Hematopoietic multipotent progenitor cell treated with erythropoietin and hydrocortisone succinate and interleukin-3 and kit ligand, for 6 days (in vitro differentiated cells): ENCODE measurements at regions not wholly inside any gene's neighbourhood (a gene's known extent, or its start where the extent isn't known, plus 50 kb on each side); places are given as distances from the start of the nearest gene placed in this dataset.

Source experiments
- DNase-seq: peaks from one replicate; pipeline ENCODE4 v3.0.0-alpha.2; 2015

DNA sequence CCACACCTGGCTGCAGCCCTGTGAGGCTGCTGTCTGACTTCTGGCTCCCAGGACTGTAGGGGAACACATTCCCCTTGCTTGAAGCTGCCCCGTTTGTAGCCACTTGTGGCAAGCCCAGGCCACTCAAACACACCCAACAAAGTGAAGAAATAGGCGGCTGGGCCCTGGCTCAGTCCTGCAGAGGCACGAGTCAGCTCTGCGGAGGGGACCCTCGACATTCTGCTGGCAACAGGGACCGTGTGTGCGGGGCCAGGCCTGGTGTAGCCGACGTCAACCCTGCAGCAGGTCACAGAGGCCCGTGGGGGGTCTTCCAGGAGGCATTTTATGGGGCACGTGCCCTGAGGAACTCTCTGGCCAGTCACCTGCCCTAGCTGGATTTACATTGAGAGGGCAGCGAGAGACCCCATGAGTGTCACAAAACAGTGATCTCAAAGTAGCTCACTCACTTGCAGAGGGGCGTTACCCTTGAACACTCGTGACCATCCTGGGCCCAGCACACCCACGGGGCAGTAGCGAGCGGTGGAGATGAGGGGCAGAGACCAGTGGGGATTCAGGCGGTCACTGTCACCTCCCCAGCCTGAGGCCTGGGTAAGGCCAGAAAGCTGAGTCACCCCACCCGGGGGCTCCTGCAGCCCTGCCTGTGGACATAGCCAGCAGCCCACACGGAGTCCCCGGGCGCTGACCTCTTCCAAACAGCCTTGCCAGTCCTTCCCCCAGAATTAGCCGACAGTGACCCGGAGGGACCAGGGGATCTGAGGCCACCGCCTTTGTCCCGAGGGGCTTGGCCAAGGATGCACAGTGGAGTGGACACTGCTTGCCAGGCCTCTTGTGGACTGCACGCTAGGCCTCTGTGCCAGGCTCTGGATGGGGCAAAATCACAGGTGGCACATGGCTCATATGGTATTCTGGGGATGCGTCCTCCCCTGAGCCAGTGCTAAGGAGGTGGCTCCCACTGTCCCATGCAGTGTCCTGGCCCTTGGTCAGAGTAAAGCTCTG, 139.5 kb downstream of the CTTN start:
- no peak for DNase-seq

DNA sequence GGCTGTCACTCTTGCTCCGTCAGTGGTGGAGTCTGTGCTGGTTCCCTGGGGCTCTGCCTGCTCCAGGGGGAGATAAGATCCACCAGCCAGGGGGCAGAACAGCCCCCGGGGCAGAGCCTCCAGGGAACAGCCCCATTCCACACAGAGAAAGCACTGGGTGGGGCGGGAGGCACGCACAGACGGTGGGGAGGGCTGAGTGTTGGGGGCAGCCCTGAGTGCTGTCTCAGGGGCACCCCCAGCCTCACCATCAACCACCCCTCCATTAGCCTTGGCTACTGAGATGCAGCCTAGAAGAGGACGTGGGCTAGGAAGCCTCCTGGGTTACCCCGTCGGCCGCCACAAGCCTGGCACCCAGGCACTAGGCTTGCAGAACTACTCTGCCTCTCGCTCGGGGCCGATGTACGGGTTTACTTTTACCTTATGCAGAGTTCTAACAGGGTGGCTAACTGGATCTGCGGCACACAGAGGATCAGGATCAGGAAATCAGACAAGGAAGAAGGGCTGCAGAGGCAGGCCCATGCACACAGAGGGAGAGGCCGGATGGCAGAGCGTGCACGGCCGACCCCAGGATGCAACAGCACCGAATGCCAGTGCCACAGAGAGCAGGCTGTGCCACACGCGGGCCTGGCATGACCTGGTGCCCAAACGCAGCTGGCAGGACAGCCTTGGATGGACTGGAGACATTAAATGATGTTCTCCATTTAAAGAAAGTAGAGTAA, 140.5 kb downstream of the CTTN start:
- DNase-seq = no peak

DNA sequence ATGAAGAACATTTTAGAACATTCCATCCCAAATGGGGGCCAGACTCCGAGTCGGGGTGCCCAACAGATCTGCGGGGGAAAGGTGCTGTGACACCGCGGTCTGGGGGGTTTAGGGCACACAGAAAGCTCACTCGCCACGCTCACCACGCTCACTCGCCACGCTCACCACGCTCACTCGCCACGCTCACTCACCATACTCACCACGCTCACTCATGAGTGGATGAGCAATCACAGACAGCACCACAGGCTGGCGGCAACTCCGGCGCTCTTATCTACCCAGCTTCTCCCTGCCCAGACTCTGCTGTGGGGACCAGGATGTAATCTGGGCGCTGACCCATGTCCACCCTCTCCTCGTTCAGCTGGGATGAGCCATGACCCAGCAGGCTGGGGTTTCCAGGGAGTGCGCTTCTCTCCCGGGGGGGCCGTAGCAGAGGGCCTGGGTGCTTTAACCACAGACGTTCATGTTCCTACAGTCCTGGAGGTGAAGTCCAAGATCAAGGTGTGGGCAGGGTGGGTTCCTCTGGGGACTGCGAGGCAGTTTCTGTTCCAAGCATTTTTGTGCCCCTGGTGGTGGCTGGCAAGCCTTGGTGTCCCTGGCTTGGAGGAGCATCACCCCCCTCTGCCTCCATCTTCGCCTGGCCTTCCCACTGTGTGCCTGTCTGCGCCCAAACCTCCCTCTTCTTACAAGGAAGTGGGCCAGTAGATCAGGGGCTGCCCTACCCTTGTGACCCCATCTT, 141.2 kb downstream of the CTTN start:
- no peak for DNase-seq

DNA sequence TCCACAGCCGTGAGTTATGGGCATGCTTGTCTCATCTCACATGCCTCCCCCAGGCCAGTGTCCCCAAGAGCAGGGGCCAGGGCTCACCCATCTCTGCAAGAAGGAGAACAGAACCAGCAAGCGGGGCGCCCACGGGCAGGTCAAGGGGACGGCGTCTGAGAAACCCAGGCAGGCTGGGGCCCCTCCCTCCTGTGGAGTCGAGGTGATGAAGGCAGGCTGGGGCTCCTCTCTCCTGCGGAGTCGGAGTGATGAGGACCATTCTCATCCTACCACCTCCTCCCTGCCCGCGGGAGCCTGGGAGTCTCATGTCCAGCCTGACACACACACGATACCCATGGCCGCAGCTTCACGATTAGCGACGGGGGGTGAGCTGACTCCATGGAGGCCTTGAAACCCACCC, 141.9 kb downstream of the CTTN start:
- no peak for DNase-seq

DNA sequence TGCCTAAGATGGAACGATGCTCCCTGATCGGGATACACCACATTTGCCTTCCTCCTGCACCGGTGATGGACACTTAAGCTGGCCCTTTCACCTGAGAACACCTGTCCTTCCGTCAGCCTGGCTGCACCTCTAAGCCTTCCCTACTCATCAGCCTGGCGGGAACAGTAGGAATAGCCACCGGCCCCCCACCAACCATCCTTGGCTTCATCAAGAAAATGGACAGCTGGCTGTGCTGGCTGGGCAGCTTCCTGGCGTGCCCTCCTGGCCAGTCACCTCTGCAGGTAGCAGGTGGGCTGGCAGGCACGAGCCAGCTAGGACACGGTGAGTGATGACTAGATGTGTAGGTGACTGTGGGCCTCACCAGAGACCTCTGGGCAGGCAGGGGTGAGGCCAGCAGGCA, 142.8 kb downstream of the CTTN start:
- DNase-seq = no peak

DNA sequence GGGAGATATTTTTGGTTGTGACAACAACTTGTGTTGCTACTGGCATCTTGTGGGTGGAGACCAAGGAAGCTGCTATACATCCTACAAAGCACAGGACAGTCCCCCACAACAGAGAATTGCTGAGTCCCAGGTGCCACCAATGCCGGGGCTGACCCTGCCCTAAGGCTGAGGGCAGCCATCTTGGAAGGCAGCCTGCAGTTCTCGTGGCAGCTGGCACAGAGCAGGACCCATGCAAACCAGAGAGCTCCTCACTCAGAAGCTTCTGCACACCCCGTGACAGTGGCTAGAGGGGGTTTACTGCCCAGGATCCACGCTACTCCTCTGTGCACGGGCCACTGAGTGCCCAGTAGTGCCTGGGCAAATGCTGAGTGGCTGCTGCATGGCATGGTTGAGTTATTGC, 143.4 kb downstream of the CTTN start:
- no peak for DNase-seq

DNA sequence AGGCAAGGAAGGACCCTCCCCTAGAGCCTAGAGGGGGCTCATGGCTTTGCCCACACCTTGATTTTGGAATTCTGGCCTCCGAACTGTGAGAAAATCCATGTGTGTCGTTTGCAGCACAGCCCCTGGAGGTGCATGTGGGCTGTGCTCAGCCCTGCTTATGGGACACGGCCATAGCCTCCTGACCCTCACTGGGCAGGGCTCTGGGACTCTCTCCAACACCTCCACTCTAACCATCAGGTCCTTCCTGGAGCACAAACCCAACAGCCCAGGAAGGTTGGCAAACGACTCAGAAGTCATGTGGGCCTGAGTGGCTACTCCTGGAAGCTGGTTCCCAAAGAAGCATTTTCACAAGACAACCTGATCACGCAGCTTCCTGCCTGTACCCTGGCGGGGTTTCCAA, 144.1 kb downstream of the CTTN start:
- no peak for DNase-seq

DNA sequence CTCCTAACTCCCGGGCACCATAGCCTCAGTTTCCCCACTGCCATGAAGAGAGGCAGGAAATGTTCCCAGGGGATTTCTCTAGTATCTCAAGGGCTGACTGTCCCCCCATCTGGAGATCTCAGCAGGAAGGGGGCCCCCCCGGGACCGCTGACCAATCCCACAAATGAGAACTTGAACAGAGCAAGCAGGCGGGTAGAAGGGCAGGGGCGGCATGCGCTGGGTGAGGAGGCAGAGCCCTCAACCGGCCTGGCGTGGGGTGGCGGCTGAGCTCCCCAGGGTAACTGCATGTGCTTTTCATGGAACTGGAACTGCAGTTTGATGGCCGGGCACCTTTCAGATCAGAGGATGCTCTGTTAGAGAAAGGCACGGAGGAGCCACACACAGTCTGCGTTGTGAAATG, 144.5 kb downstream of the CTTN start:
- no peak for DNase-seq

DNA sequence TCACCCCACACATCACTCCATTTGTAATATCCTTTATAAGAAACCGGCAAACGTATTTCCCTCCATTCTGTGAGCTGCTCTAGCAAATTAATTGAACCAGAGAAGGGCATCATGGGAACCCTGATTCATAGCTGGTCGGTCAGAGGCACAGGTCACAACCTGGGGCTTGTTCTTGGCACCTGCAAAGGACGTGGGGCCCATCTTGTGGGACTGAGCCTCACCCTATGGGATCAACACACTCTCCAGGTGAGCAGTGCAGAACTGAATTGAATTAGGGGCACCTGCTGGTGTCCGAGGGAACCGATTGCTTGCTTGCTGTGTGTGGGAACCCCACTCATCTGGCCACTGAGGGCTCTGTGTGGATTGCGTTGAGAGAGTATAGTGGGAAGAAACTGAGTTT, 145.3 kb downstream of the CTTN start:
- DNase-seq = no peak

DNA sequence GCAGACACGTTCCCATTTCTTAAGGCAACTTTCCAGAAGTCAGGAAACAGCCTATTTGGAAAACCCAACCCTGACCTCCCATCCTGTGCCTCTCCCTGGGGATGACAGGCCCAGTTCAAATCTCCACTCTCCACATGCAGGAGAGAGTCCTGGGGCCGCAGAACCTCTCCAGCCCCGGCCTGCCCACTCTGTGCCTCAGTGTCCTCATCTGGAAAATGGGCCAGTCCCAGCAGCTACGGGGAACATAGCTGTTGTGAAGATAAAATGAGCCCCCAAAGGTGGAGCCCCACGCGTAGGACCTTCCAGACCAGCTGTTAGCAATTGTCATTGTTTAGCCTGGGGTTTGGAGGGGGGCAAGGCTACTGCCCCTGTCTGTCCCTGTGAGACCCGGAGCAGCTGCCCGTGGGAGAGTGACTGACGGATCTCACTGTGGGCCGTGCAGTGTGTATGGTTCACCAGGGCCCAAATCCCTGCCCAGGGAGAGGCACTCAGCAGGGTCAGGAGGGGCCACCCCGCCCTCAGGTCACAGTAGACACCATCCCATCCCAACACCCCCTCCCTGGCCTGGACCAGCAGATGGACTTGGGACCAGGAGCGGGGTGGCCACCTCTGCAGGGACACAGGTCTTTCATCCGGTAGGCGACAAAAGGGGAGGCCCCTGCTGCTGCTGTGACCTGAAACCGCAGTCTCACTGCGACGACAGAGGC, 145.9 kb downstream of the CTTN start:
- no peak for DNase-seq

DNA sequence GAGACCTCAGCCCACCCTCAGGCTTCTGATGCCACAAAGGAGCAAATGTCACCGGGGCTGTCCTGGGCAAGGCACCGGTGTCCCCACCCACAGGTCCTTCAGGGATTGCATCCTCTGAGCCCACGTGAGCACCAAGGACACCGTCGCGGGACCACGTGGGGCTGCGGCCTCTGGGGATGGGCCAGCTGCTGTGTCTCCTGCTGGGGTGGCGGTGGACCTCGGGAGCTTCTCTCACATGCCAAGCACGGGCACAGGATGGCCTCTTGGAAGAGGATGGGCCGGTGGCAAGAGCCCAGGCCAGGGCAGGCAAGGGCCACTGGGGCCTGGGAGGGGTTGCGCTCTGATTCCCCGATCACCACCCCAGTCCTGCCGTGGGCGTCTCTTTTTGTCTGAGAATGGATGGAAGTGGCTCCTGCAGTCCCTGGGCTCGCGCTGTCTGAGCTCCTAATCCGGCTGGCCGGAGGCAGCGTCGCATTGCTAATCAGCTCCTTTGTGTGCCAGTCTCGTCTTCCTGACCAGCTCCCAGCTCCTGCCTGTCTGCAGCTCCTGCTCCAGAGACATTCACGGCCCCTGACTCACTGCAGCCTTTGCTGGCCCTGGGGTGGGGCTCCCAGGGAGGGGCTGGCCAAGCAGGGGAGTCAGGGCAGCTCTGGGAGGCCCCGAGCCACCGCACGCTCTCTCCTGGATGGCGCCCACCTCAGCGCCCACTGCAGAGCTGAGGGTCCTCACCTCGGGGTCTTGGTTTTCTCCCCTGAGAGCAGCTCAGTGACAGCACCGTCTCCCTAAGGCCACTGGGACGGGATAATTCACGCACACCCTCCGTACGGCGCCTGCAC, 146.7 kb downstream of the CTTN start:
- no peak for DNase-seq

DNA sequence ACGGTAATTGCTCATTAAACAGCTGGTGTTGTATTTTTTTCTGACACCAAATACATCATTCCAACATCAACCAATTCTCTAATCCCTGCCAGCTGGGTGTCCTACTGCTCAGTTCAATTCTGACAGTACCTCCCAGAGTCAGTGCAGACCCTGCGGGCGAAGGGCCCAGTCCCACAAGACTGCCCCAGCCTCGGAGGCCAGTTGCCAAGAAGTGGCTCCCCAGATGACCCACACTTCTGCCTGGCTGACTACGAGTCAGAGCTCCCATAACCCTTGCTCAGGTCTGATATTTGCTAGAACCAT, 147.2 kb downstream of the CTTN start:
- DNase-seq = no peak

DNA sequence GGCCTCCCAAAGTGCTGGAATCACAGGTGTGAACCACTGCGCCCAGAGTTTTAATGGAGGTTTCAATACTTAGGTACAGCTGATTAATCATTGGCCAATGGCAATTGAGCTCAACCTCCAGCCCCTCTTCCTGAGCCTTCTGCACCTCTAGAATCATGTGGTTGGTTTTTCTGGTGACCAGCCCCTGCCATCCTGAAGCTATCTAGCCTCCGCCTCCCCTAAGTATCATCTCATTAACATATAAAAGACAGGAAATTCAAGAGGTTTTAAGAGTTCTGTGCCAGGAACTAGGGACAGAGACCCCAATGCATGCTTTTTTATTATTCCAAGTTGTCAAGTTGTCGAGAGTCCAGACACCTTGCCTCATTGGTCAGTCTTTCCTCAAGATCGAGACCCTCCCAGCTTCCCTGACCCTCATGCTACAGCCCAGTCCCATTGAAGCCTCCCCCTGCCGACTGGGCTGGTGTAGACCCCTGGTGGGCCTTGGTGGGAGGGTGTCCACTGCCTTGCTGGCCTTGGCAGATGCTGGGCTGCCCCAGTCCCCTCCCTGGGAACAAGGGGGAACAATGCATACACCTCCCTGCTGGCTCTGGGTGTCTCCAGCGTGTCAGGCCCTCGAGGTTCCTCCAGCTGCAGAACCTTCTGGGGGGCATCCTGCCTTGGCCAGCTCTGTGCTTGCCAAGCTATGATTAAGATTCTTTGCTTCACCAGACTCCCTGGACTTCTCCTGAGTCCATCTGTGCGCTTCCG, 148.0 kb downstream of the CTTN start:
- DNase-seq = no peak

DNA sequence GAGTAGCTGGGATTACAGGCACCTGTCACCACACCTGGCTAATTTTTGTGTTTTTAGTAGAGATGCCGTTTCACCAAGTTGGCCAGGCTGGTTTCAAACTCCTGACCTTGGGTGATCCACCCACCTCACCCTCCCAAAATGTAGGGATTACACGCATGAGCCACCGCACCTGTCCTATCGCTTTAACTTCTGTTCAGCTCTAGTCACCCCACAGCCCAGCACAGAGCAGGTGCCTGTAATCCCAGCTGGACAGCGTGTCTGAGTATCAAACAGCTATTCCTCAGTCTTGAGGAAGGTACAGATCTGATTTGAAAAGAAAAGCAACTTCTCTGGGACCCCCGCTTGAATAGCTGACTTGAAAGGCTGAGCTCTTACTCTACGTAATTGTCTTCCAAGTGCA, 149.1 kb downstream of the CTTN start:
- no peak for DNase-seq

DNA sequence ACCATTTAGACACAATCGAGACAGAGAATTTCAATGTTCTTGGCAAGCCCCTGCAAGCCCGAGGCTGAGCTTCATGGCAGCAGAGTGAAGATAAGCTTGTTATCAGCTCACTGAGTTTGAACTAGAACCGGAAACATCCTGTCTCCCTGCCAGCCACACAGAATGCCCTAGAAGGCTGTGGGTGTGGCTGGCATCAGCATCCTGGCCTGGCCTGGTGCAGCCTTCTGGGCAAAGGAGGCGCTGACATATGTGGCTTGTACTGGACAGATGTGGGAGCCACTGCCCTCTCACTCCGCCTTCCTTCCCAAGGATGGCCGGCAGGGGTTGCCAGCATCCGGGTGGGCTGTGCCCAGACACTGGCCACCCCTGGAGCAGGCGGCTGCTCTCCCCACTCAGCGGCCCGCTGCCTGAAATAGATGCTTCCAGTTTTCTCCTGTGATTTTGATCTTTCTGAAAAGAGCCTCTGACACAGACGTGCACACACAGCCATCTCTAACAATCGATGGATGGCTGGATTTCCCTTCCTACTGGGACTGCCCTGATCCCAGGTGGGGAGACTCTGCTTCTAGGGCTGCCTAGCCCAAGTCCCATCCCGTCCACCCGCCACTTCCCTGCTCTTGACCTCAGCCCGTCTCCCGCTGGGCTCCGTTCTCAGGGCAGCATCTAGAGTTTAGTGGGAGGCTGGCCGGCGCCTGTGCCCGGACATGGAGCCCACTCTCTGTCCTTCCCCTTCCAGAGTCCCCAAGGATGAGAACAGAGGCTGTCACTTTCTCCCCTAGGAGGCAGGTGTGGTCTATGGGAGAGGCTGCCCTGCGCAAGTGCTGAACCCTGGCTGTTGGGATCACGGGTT, 149.7 kb downstream of the CTTN start:
- peak; percentile 69 for DNase-seq

DNA sequence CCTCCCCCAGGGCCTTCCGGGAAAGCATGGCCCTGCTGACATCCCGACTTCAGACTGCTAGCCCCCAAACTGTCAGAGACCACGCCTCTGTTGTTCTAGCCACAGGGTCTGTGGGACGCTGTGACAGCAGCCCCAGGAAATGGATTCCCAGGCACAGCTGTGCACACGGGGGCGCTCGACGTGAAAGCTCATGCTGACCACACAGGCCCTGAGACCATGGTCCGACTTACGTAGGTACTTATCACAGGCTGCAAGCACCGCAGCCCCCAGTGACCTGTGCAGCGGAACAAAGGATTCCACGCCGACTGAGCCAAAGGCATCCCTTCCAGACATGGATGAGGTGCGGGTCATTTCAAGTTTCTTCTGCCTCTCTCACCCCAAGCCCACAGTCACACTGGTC, 150.6 kb downstream of the CTTN start:
- no peak for DNase-seq

DNA sequence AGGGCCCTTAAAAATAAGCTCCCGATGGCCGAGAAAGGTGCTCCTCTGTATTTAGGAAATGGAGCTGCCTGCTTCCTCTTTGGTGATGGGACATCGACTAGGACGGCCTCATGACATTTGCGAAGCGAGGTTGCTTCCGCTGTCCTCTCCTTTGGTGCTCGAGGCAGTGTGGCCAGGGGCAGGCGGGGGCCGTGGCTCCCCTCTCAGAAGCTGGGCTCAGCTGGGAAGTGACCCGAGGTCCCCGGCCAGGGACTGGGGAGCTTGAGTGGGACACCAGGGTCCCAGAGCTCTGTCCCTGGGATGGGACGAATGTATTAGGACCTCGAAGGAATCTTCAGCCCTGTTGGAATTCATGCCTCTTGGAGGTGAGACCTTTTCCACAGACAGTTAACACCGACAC, 151.1 kb downstream of the CTTN start:
- no peak for DNase-seq

DNA sequence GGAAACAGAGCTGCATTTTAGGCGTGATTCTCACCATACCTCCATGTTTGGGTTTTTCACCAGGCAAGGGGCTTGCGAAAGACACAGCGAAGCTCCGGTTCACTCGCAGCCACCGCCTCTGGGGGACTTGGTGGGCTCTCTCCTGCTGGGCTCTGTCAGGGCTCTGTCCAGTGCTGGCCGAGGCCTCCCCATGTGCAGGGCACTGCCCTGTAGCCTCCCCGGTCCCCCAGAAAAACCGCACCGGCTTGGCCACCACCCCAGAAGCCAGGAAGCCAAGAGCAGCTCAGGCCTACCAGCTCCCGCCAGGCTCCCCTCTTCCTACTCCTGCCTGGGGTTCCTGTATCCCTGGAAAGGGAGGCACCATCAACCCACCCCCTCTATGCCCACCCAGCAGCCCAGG, 151.5 kb downstream of the CTTN start:
- DNase-seq = no peak

DNA sequence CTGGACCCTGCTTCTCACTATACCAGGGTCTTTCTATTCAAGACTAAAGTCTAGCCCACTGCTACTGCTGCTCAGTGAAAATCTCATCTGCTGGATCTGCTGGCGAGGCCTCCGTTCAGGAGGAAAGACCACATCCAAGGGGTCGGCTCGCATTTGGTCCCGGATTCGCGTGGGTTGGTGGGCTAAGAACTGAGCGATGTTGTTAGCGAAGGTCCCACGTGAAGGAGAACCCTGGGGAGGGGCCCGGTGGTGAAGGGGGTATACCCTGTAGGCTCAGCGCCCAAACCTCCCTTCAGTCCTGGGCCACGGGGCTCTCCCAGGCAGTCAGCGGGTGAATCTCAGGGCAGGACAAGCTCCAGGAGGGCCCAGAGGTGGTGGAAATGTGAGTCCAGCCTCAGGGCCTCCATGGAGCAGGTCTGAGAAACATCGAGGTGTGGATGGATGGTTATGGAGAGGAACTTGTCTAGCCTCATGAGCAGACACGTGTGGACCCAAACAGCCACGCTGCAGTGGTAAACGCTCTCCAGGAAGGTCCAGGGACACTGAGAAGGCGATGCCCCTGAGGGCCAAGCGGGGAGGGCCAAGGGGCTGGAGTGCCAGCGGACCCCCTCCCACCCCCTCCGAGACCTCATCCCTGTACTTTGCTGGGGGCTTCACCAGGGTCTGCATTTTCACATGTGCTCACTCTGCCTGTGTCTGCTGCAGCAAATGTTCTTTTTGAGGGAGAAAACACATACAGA, 152.3 kb downstream of the CTTN start:
- no peak for DNase-seq
